ENCODE measurements at regions not wholly inside any gene's neighbourhood (a gene's known extent, or its start where the extent isn't known, plus 50 kb on each side); places are given as distances from the start of the nearest gene placed in this dataset.
A peak's percentile ranks its signal among the peaks of the same experiment; 100 is the strongest.

DNA sequence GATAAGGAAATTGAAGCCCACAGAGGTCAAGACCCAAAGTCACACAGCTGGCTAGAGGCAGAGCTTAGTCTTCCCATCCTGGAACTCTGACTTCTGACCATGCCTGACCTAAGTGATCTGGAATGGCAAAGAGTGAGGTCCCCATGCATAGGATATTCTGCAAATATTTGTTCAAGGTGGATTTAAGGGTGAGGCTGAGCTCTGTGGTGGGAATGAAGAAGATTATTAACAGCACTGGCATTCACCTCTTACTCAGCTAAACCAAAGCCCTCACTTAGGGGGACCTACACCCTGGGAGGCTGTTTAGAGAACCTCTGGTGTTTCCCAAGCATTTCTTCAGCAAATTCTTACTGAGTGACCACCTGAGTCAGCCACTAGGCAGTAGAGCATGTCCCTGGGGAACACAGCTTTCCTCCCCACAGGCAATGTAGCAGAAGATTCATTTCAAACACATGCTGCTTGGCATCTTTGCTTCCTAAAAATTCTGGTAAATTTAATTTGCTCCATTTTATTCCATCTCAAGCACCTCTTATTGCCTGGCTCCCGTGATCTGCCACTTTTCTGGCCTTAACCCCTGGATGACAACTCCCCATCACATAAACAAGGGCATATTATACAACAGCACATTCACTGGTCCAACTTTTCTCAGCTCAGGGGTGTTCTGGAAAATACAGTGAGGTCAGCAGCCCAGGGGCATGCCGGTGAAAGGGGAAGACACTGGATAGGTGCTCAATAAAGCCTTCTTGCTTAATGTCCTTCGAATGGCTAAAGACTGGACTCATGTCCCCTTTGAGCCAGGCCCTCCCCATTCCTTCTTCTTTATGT, 176.0 kb downstream of the ABHD5 start:
- FAIRE-seq = no peak

GRCh38 chr3:43867436-43868072, 176.8 kb downstream of the ABHD5 start:
- DNase-seq (ENCODE audit: low spot score) (no peak), FAIRE-seq (no peak)

More for the DNA sequence above, 176.0 kb downstream of the ABHD5 start:
- no peak for DNase-seq (ENCODE audit: low spot score)

- peak; percentile 30 for FAIRE-seq
- no peak for DNase-seq (ENCODE audit: low spot score)
Observed at GRCh38 chr3:43869491-43869890, 178.8 kb downstream of the ABHD5 start.

GRCh38 chr3:43870120-43870519, 179.4 kb downstream of the ABHD5 start:
- peak; percentile 84 for DNase-seq (ENCODE audit: low spot score)

DNA sequence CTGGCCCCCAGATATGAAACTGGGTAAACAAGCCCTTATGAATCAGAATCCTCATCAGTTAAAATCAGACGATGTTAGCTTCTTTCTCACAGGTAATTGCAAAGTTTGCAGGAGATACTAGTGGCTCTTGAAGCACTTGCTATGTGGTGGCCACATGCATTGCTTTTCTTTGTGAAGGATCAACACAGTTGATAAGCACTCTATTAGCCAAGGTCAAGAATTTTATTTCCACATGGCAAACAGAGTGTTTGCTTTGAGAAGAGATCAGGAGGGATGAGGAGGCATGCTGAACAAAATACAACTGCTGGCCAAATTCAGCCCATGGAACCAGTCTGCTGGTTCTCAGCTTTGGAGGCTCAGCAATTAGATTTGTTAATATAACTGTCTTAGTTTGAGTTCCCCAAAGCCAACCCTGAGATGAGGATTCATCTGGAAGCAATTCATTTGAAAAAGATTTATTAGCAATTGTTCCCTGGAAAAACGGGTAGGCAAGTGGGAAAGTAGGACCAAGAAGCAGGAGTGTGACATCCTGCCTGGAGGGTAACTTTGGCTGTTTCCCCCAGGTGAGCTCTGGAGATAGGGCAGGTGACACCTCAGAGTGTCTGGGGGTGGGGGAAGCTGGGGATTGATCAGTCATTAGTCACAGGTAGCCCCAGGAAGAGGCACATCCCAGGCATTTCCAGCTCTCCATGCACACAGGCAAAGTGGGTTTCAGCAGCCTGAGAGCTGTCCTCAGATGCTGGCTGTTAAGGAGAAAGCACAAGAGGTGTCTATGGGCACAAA, 180.3 kb downstream of the ABHD5 start:
- DNase-seq (ENCODE audit: low spot score) (no peak), FAIRE-seq (no peak)

More at GRCh38 chr3:43870120-43870519, 179.4 kb downstream of the ABHD5 start:
- no peak for FAIRE-seq

GRCh38 chr3:43871627-43872245, 181.0 kb downstream of the ABHD5 start:
- no peak for DNase-seq (ENCODE audit: low spot score)

DNA sequence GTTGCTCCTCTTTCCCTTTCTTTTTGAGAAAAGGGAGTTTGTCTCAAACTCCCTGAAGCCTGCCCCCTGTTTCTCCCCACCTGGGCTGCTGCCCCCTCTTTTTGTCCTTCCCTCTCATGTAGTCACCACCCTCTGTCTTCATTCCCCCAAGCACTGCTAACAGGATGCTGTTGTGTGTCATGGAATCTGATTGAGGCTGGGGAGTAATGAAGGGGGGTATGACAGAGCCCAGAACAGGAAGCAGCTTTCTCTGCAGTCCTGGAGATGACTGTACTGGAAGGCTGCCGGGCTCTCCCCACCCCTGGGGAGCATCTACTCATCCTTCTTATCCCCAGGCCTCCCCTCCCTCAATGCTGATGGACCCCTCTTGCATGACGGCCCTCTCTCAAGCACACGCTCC, 181.6 kb downstream of the ABHD5 start:
- DNase-seq (ENCODE audit: low spot score) (peak; percentile 79), FAIRE-seq (peak; percentile 69)

More at GRCh38 chr3:43871627-43872245, 181.0 kb downstream of the ABHD5 start:
- FAIRE-seq = no peak

GRCh38 chr3:43872901-43873300, 182.2 kb downstream of the ABHD5 start:
- DNase-seq (ENCODE audit: low spot score) (no peak), FAIRE-seq (no peak)

DNA sequence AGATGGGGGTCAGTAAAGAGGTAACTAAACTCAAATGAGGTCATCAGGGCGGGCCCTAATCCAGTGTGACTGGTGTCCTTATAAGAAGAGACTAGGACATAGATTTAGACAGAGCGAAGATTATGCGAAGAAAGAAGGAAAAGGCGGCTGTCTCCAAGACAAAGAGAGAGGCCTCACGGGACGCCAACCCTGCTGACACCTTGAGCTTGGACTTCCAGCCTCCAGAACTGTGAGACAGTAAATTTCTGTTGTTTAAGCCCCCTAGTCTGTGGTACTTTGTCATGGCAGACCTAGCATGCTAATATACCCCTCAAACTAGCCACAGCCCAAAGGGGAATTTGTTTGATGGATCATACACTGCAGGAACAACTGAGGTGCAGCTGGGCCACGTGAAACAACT, 183.0 kb downstream of the ABHD5 start:
- DNase-seq (ENCODE audit: low spot score) (no peak), FAIRE-seq (no peak)

DNA sequence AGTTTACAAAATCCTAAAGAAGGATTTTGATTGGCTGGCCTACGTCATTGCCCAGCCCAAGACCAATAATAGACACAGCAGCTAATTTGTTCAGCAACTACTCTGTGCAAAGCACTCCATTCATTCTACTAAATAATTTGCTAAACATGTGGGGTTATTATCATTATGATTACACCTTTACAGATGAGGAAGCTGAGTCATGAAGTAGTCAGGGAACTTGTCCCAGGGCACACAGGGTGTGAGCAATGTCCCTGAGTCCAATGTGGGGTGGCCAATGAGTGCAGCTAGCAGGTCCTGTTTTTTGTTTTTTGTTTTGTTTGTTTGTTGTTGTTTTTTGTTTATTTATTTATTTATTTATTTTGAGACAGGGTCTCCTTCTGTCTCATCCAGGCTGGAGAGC, 183.6 kb downstream of the ABHD5 start:
- FAIRE-seq = no peak
- DNase-seq (ENCODE audit: low spot score) = no peak

GRCh38 chr3:43874731-43875130, 184.0 kb downstream of the ABHD5 start:
- DNase-seq (ENCODE audit: low spot score) (no peak), FAIRE-seq (no peak)

DNA sequence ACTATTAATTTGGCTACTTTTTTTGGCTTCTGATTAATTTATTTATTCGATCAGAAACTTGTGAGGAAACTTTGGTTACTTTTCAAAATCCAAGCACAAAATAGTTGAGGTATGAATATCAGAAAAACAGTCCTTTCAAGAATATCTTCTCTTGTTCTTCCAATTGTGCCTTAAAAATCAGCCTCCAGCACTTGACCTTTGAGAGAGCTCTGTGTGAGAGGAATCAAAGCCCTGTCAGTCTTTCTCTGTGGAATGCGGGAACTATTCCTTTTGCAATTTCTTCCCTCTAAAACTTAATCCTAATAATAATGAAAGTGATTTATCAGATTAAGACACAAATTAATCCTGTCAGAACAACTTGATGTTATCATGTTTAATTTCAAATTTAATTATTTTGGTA, 185.9 kb downstream of the ABHD5 start:
- DNase-seq (ENCODE audit: low spot score) (no peak), FAIRE-seq (no peak)

GRCh38 chr3:43879166-43879565, 188.4 kb downstream of the ABHD5 start:
- DNase-seq (ENCODE audit: low spot score) (no peak), FAIRE-seq (no peak)

DNA sequence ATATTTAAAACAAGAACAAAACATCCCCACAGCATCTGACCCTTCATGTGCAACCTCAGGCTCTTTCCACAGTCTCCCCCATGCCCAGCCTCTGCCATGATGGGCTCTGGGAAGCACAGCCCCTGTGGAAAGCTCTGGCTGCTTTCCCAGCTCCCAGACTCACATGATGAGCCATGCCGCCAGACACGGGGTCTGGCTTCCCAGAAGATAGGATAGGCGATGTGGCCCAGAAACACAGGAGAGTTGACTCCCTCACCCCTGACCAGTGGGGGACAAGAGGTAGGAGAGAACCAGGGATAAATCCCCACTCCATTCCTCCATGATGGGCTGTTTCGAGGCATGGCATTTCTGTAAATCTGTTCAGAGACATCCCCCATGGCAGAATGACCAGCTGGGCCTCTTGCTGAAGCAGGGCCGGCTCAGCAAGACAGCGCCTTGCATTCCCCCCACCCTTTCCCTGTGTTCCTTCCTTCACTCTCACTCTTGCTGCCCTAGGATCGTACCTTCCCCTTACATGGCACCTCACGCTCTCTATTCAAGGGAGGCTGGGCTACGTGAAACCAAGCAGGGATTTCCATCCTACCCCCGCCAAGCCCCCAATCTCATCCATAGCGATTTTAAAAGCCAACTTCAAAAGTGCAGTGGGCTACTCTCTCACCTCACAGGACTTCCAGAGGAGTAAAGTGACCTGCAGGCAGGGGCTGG, 192.4 kb downstream of the ABHD5 start:
- no peak for DNase-seq (ENCODE audit: low spot score)
- no peak for FAIRE-seq

DNA sequence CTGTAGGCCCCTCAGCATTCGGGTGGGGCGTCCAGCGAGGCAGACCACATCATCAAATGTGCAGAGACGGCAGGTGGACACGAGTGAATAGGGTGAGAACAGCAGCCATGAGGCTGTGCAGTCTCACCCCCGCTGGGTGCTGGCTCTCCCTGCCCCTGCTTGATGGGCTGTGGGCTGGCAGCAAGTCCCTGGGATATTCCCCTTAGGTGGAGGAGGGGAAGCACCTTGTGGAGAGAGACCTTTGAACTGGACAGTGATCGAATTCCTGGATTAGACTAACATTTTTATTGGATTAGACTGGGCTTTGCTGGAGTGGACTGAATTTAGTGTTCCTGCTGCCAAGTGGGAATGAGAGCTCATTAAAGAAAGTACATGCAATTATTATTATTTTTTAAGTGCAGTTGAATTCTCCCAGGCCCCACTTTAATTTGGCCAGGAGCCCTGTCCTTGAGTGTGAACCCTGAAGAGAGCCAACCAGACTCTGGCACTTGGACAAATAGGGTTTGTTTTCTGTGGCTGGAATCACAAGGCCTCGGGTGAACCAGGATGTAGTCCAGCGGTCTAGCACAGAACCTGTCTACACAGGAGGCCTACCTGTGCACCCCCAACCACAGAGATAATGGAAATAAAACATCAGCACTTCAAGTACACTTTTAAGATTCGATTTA, 193.1 kb downstream of the ABHD5 start:
- no peak for FAIRE-seq

GRCh38 chr3:43884581-43884980, 193.8 kb downstream of the ABHD5 start:
- FAIRE-seq = no peak

More for the DNA sequence above, 193.1 kb downstream of the ABHD5 start:
- DNase-seq (ENCODE audit: low spot score) = no peak

GRCh38 chr3:43885908-43886618, 195.3 kb downstream of the ABHD5 start:
- FAIRE-seq = no peak

More at GRCh38 chr3:43884581-43884980, 193.8 kb downstream of the ABHD5 start:
- DNase-seq (ENCODE audit: low spot score) = no peak

DNA sequence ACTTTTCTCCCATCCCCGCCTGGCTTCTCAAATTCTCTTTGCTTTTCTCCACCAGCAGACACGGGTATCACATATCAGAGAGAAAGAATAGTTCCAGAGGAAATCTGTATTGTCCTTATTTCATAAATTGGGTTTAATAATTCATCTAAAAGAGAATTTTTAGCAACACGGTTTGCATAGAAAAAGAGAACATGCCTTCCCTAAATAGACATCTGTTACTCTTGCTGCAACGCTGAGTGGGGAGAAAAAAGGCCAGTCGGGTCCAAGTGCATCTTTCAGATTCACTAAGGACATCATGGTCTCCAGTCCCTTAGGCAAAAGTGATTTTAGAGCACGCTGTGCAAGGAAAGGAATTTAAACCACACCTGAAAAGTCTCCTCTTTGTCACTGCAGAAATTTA, 201.3 kb downstream of the ABHD5 start:
- FAIRE-seq (no peak), DNase-seq (ENCODE audit: low spot score) (no peak)

More at GRCh38 chr3:43885908-43886618, 195.3 kb downstream of the ABHD5 start:
- DNase-seq (ENCODE audit: low spot score) = no peak

- DNase-seq (ENCODE audit: low spot score) (no peak), FAIRE-seq (no peak)
Observed at GRCh38 chr3:43892526-43892925, 201.8 kb downstream of the ABHD5 start.

- no peak for DNase-seq (ENCODE audit: low spot score)
- FAIRE-seq = no peak
Observed at GRCh38 chr3:43893727-43894126, 203.0 kb downstream of the ABHD5 start.

Data from urothelium cell line (cell line).